A673 (cell line): ENCODE measurements at regions not wholly inside any gene's neighbourhood (a gene's known extent, or its start where the extent isn't known, plus 50 kb on each side); places are given as distances from the start of the nearest gene placed in this dataset.

Experiments used
- BruUV-seq: library from RNA; stranded (reverse); fragments of 400-500 nt; replicated peaks from 2 replicates; lab custom pipeline; 2021; lab: Mats Ljungman, UMichigan
- CTCF ChIA-PET: fragments of 300-600 bp; sonication (Branson Sonifier 250); formaldehyde crosslinking; loops from one replicate; lab custom pipeline; 2022; ENCODE audit warnings: antibody characterized with exemption; lab: Charles Lee
- POLR2A ChIA-PET: fragments of 300-600 bp; sonication (Branson Sonifier 250); formaldehyde crosslinking; loops from one replicate; lab custom pipeline; 2022; ENCODE audit warnings: antibody characterized with exemption; ENCODE audit not compliant: low non-redundant PET; lab: Charles Lee
- DNase-seq: peaks from one replicate; pipeline ENCODE4 v3.0.0-alpha.2; 2015; ENCODE audit warnings: low spot score
- H3K27ac ChIP-seq: fragments of 200-600 bp; sonication (generic); 2 replicates; pipeline ENCODE4 v1.5.1; 2016; ENCODE audit warnings: mixed run types, low read depth, mild to moderate bottlenecking, mixed read lengths, antibody characterized with exemption, low read length; ENCODE audit not compliant: poor library complexity, severe bottlenecking
- H3K27me3 ChIP-seq: fragments of 200-600 bp; sonication (generic); replicated peaks from 2 replicates; pipeline ENCODE4 v1.6.1; 2017; ENCODE audit warnings: mixed run types, low read depth, mild to moderate bottlenecking, mixed read lengths, antibody characterized with exemption, low read length; ENCODE audit not compliant: insufficient read depth, poor library complexity
- H3K36me3 ChIP-seq: fragments of 200-600 bp; sonication (generic); 2 replicates; pipeline ENCODE4 v1.6.1; 2016; ENCODE audit warnings: mixed run types, mild to moderate bottlenecking, mixed read lengths, antibody characterized with exemption, low read length; ENCODE audit not compliant: insufficient read depth, poor library complexity, severe bottlenecking
- H3K4me1 ChIP-seq: fragments of 200-600 bp; sonication (generic); 2 replicates; pipeline ENCODE4 v1.6.1; 2017; ENCODE audit warnings: mixed run types, mild to moderate bottlenecking, mixed read lengths, antibody characterized with exemption, low read length; ENCODE audit not compliant: insufficient read depth, poor library complexity, severe bottlenecking
- H3K4me3 ChIP-seq: fragments of 200-600 bp; sonication (generic); 2 replicates; pipeline ENCODE4 v1.5.1; 2016; ENCODE audit warnings: low read depth, mixed run types, mild to moderate bottlenecking, mixed read lengths, low read length; ENCODE audit not compliant: poor library complexity, severe bottlenecking
- H3K9me3 ChIP-seq: fragments of 200-600 bp; sonication (generic); 2 replicates; pipeline ENCODE4 v1.6.1; 2016; ENCODE audit warnings: mixed run types, low read depth, mild to moderate bottlenecking, mixed read lengths, antibody characterized with exemption, low read length; ENCODE audit not compliant: poor library complexity, severe bottlenecking
- EZH2 ChIP-seq: fragments of 200-600 bp; sonication (generic); IDR thresholded peaks from 2 replicates; pipeline ENCODE4 v1.6.1; 2017; ENCODE audit warnings: borderline replicate concordance, low read depth, mild to moderate bottlenecking, mixed read lengths, antibody characterized with exemption, low read length; ENCODE audit not compliant: poor library complexity, severe bottlenecking
- intact Hi-C: fragments of 100-400 bp; cut with micrococcal nuclease; formaldehyde crosslinking; loops from one replicate; pipeline ENCODE4 v1.10.0; 2022; ENCODE audit not compliant: unreplicated experiment
- TF ChIP-seq, protein P1 (sequence below): fragments of 300-800, 200-600 bp; sonication (generic); conservative IDR thresholded peaks from 2 replicates; pipeline ENCODE4 v1.5.1; 2017; ENCODE audit warnings: low read depth, mild to moderate bottlenecking, antibody characterized with exemption, low read length, moderate library complexity, mixed read lengths

DNA sequence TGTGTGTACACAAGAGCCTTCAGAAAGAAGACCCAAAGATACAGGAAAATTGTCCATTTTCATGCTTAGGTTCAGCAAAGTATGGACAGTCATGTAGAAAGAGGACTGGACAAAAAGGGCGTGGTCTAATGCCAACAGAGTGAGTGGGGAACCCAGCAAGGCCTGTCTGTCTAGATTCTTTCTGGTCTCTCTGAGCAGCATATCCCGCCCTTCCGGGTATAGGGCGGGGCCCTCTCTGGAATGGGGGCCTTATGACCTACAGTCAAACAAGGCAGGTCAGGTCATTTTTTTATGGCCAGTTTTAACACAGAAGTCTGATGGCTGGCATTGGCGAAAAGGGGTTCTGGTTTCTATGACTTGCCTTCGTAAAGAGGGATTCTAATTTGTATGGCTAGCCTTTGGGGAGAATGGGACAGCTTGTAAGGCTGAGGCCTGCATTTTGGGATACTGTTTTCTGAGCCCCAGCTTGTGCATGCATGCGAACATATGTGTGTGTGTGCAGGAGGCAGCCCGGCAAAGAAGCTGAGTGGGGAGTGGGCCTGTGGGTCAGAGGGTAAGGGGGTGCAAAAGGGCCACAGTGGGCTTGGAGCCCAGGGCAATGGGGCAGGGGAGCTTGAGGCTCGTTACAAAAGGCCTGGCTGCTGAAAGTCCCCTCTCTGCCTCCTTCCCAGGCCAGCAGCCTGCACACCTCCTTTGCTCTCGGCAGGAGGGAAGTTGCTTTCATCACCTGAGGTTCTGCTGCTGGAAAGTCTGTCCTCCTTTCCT lies 130.5 kb upstream of the B3GAT1 start:
- no peak overlapping the region for H3K27ac ChIP-seq
- no peak for TF ChIP-seq EZH2
- TF ChIP-seq, protein P1, sequence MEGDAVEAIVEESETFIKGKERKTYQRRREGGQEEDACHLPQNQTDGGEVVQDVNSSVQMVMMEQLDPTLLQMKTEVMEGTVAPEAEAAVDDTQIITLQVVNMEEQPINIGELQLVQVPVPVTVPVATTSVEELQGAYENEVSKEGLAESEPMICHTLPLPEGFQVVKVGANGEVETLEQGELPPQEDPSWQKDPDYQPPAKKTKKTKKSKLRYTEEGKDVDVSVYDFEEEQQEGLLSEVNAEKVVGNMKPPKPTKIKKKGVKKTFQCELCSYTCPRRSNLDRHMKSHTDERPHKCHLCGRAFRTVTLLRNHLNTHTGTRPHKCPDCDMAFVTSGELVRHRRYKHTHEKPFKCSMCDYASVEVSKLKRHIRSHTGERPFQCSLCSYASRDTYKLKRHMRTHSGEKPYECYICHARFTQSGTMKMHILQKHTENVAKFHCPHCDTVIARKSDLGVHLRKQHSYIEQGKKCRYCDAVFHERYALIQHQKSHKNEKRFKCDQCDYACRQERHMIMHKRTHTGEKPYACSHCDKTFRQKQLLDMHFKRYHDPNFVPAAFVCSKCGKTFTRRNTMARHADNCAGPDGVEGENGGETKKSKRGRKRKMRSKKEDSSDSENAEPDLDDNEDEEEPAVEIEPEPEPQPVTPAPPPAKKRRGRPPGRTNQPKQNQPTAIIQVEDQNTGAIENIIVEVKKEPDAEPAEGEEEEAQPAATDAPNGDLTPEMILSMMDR: no peak
- POLR2A ChIA-PET: no interaction called here
- intact Hi-C loops: no loop called here
- H3K4me1 ChIP-seq: no peaks in the 10 kb centered on the region
- no TSS peak for BruUV-seq
- H3K27me3 ChIP-seq: peaks cover 5% of the 10 kb centered on the region
- H3K9me3 ChIP-seq: no peaks in the 10 kb centered on the region
- H3K36me3 ChIP-seq: no peaks in the 10 kb centered on the region
- CTCF ChIA-PET: no interaction called here
- DNase-seq: no peak
- no peak overlapping the region for H3K4me3 ChIP-seq

DNA sequence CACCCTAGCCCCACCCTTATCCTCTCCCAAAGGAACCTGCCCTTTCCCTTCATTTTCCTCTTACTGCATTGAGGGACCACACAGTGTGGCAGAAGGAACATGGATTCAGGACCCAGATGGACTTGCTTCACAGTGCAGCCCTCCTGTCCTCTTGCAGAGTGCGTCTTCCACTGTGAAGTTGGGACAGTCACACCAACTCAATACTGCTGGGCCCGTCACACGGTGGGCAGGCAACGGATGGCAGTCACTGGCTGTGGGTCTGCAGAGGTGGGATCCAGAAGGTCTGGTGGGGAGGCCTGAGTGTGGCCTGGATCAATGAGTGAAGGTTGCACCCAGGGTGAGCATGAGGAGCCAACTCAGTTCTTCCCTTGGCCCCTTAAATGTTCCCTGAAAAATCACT lies 129.9 kb upstream of the B3GAT1 start:
- Histone ChIP-seq H3K4me3 (no peak overlapping the region), H3K9me3 (no peaks in the 10 kb centered on the region), H3K36me3 (no peaks in the 10 kb centered on the region), H3K27ac (no peak overlapping the region), H3K27me3 (peaks cover 9% of the 10 kb centered on the region), H3K4me1 (no peaks in the 10 kb centered on the region)
- intact Hi-C loops: no loop called here
- no peak for TF ChIP-seq EZH2
- TF ChIP-seq, protein P1: no peak
- ChIA-PET POLR2A (no interaction called here), CTCF (no interaction called here)
- BruUV-seq: no TSS peak
- DNase-seq: no peak

DNA sequence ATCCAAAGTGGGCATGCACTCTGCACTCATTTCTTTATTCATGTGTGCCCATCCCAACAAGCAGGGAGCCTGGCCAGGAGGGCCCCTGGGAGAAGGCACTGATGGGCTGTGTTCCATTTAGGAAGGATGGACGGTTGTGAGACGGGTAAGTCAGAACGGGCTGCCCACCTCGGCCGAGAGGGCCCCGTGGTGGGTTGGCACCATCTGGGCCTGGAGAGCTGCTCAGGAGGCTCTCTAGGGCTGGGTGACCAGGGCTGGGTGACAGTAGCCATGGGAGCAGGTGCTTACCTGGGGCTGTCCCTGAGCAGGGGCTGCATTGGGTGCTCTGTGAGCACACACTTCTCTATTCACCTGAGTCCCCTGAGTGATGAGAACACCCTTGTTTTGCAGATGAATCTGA lies 129.3 kb upstream of the B3GAT1 start:
- BruUV-seq: no TSS peak
- Histone ChIP-seq H3K9me3 (no peaks in the 10 kb centered on the region), H3K4me1 (no peaks in the 10 kb centered on the region), H3K4me3 (no peak overlapping the region), H3K27ac (no peak overlapping the region), H3K36me3 (no peaks in the 10 kb centered on the region), H3K27me3 (peaks cover 9% of the 10 kb centered on the region)
- intact Hi-C loops: no loop called here
- TF ChIP-seq EZH2: no peak
- TF ChIP-seq, protein P1: no peak
- ChIA-PET CTCF (no interaction called here), POLR2A (no interaction called here)
- DNase-seq: no peak
